IMR-90 (cell line): ENCODE measurements at regions not wholly inside any gene's neighbourhood (a gene's known extent, or its start where the extent isn't known, plus 50 kb on each side); places are given as distances from the start of the nearest gene placed in this dataset.

ENCODE experiments used
- ATAC-seq: fragments of 200-7000 bp; cut with Tn5 transposase; 2 replicates; pipeline ENCODE4 v1.9.1; 2020; ENCODE audit warnings: low read depth, mild to moderate bottlenecking, moderate library complexity
- BruUV-seq: library from RNA; stranded (reverse); fragments of 400-500 nt; replicated peaks from 2 replicates; lab custom pipeline; 2021; lab: Mats Ljungman, UMichigan
- CTCF ChIA-PET: fragments of 300-600 bp; formaldehyde crosslinking; extraction: SDS; loops from one replicate; lab custom pipeline; 2021; ENCODE audit warnings: antibody characterized with exemption; lab: Yijun Ruan, JAX
- POLR2A ChIA-PET: fragments of 300-600 bp; sonication (Branson Sonifier 250); formaldehyde crosslinking; loops from one replicate; lab custom pipeline; 2022; ENCODE audit warnings: antibody characterized with exemption; ENCODE audit not compliant: unreplicated experiment; lab: Charles Lee
- DNase-seq: peaks from one replicate; pipeline ENCODE4 v3.0.0; 2013
- H2AFZ ChIP-seq: replicated peaks from 2 replicates; pipeline ENCODE3; 2013; ENCODE audit warnings: low read length, mild to moderate bottlenecking; ENCODE audit not compliant: poor library complexity
- H2AK5ac ChIP-seq: 2 replicates; pipeline ENCODE4 v1.6.1; 2013; ENCODE audit warnings: low read depth, low read length, inconsistent platforms
- H2AK9ac ChIP-seq: replicated peaks from 2 replicates; pipeline ENCODE3; 2013; ENCODE audit warnings: mild to moderate bottlenecking, low read depth, low read length, moderate library complexity; ENCODE audit not compliant: poor library complexity
- H2BK120ac ChIP-seq: 2 replicates; pipeline ENCODE4 v1.6.1; 2013; ENCODE audit warnings: low read depth, low read length, inconsistent platforms
- H2BK15ac ChIP-seq: 3 replicates; pipeline ENCODE4 v1.6.1; 2013; ENCODE audit warnings: low read depth, low read length, inconsistent platforms
- H2BK20ac ChIP-seq: 2 replicates; pipeline ENCODE4 v1.6.1; 2013; ENCODE audit warnings: low read depth, mild to moderate bottlenecking, inconsistent platforms, low read length, moderate library complexity
- H2BK5ac ChIP-seq: 2 replicates; pipeline ENCODE4 v1.6.1; 2013; ENCODE audit warnings: mild to moderate bottlenecking, low read depth, low read length, inconsistent platforms; ENCODE audit not compliant: poor library complexity, severe bottlenecking
- H3K14ac ChIP-seq: replicated peaks from 2 replicates; pipeline ENCODE4 v1.6.1; 2013; ENCODE audit warnings: low read depth, low read length, inconsistent platforms
- H3K18ac ChIP-seq: 2 replicates; pipeline ENCODE4 v1.6.1; 2013; ENCODE audit warnings: low read depth, low read length, control low read depth
- H3K23ac ChIP-seq: 2 replicates; pipeline ENCODE4 v1.6.1; 2013; ENCODE audit warnings: low read depth, low read length, inconsistent platforms
- H3K27ac ChIP-seq: 2 replicates; pipeline ENCODE4 v1.5.1; 2013; ENCODE audit warnings: mild to moderate bottlenecking, control low read depth, low read length; ENCODE audit not compliant: insufficient read depth
- H3K27me3 ChIP-seq: 2 replicates; pipeline ENCODE4 v1.6.1; 2013; ENCODE audit warnings: low read length; ENCODE audit not compliant: control insufficient read depth, insufficient read depth
- H3K36me3 ChIP-seq: 2 replicates; pipeline ENCODE4 v1.6.1; 2013; ENCODE audit warnings: low read length, mixed read lengths; ENCODE audit not compliant: control insufficient read depth, insufficient read depth
- H3K4ac ChIP-seq: 2 replicates; pipeline ENCODE4 v1.6.1; 2013; ENCODE audit warnings: low read depth, low read length, inconsistent platforms
- H3K4me1 ChIP-seq: 2 replicates; pipeline ENCODE4 v1.6.1; 2013; ENCODE audit warnings: low read length, mixed read lengths; ENCODE audit not compliant: control insufficient read depth, insufficient read depth
- H3K4me2 ChIP-seq: 2 replicates; pipeline ENCODE4 v1.6.1; 2013; ENCODE audit warnings: low read depth, mild to moderate bottlenecking, control low read depth, low read length, moderate library complexity
- H3K4me3 ChIP-seq: 2 replicates; pipeline ENCODE4 v1.5.1; 2013; ENCODE audit warnings: low read depth, mild to moderate bottlenecking, control low read depth, low read length, moderate library complexity; ENCODE audit not compliant: insufficient read depth
- H3K56ac ChIP-seq: 2 replicates; pipeline ENCODE4 v1.6.1; 2013; ENCODE audit warnings: low read length, inconsistent platforms; ENCODE audit not compliant: insufficient read depth; ENCODE audit errors: extremely low read depth
- H3K79me1 ChIP-seq, 2 experiments: 2 replicates each; pipeline ENCODE4 v1.6.1; 2013; ENCODE audit warnings: low read length in 2 of 2, inconsistent platforms in 1 of 2, low read depth in 1 of 2
- H3K9ac ChIP-seq: 2 replicates; pipeline ENCODE4 v1.6.1; 2013; ENCODE audit warnings: low read depth, low read length, control low read depth
- H3K9me1 ChIP-seq: 2 replicates; pipeline ENCODE4 v1.6.1; 2013; ENCODE audit warnings: low read length, inconsistent platforms; ENCODE audit not compliant: insufficient read depth
- H3K9me3 ChIP-seq: 2 replicates; pipeline ENCODE4 v1.6.1; 2013; ENCODE audit warnings: low read length; ENCODE audit not compliant: control insufficient read depth, insufficient read depth
- H4K20me1 ChIP-seq: 2 replicates; pipeline ENCODE4 v1.6.1; 2013; ENCODE audit warnings: low read length, inconsistent platforms; ENCODE audit not compliant: insufficient read depth
- H4K5ac ChIP-seq: 2 replicates; pipeline ENCODE4 v1.6.1; 2013; ENCODE audit warnings: mild to moderate bottlenecking, low read depth, low read length, control low read depth
- H4K8ac ChIP-seq, 2 experiments: 2 replicates each; pipeline ENCODE4 v1.6.1; 2013; ENCODE audit warnings: low read depth in 2 of 2, low read length in 2 of 2, control low read depth in 1 of 2, inconsistent platforms in 1 of 2
- H4K91ac ChIP-seq: 2 replicates; pipeline ENCODE4 v1.6.1; 2013; ENCODE audit warnings: low read depth, low read length, inconsistent platforms; ENCODE audit not compliant: insufficient read depth
- BHLHE40 ChIP-seq: fragments of 150-350 bp; IDR thresholded peaks from 2 replicates; pipeline ENCODE4 v1.6.1; 2016; ENCODE audit warnings: mild to moderate bottlenecking, low read depth, low read length
- CEBPB ChIP-seq: IDR thresholded peaks from 2 replicates; pipeline ENCODE4 v1.6.1; 2012; ENCODE audit warnings: low read depth, low read length, improper control_type of control experiment
- CHD1 ChIP-seq: IDR thresholded peaks from 2 replicates; pipeline ENCODE4 v1.6.1; 2012; ENCODE audit warnings: low read depth, low read length, improper control_type of control experiment
- CTCF ChIP-seq: conservative IDR thresholded peaks from 2 replicates; pipeline ENCODE4 v1.5.1; 2012; ENCODE audit warnings: mild to moderate bottlenecking, low read depth, low read length, improper control_type of control experiment
- ELK1 ChIP-seq: fragments of 150-350 bp; IDR thresholded peaks from 2 replicates; pipeline ENCODE4 v1.6.1; 2016; ENCODE audit warnings: low read depth, mild to moderate bottlenecking, low read length, moderate library complexity, borderline replicate concordance
- FOS ChIP-seq: fragments of 150-350 bp; IDR thresholded peaks from 2 replicates; pipeline ENCODE4 v1.6.1; 2016; ENCODE audit warnings: low read depth, low read length
- MAFK ChIP-seq: IDR thresholded peaks from 2 replicates; pipeline ENCODE4 v1.6.1; 2012; ENCODE audit warnings: low read depth, low read length, improper control_type of control experiment
- MAZ ChIP-seq: IDR thresholded peaks from 2 replicates; pipeline ENCODE4 v1.6.1; 2012; ENCODE audit warnings: low read depth, mild to moderate bottlenecking, low read length, improper control_type of control experiment, moderate library complexity, borderline replicate concordance
- MXI1 ChIP-seq: IDR thresholded peaks from 2 replicates; pipeline ENCODE4 v1.6.1; 2012; ENCODE audit warnings: low read depth, mild to moderate bottlenecking, low read length, moderate library complexity, borderline replicate concordance
- NFE2L2 ChIP-seq: fragments of 150-350 bp; IDR thresholded peaks from 2 replicates; pipeline ENCODE4 v1.6.1; 2016; ENCODE audit warnings: low read depth, mild to moderate bottlenecking, low read length
- POLR2A ChIP-seq: IDR thresholded peaks from 2 replicates; pipeline ENCODE4 v1.6.1; 2012; ENCODE audit warnings: mild to moderate bottlenecking, low read depth, low read length
- RAD21 ChIP-seq: IDR thresholded peaks from 2 replicates; pipeline ENCODE4 v1.6.1; 2012; ENCODE audit warnings: low read length, improper control_type of control experiment
- RCOR1 ChIP-seq: IDR thresholded peaks from 2 replicates; pipeline ENCODE4 v1.6.1; 2012; ENCODE audit warnings: mild to moderate bottlenecking, low read length, improper control_type of control experiment; ENCODE audit not compliant: insufficient replicate concordance
- RFX5 ChIP-seq: IDR thresholded peaks from 2 replicates; pipeline ENCODE4 v1.8.0; 2012; ENCODE audit warnings: low read depth, mild to moderate bottlenecking, low read length, moderate library complexity
- SMC3 ChIP-seq: fragments of 150-350 bp; IDR thresholded peaks from 2 replicates; pipeline ENCODE4 v1.6.1; 2016; ENCODE audit warnings: low read depth, mild to moderate bottlenecking, antibody characterized with exemption, low read length, moderate library complexity
- dilution Hi-C: fragments of 300-500 bp; cut with HindIII; formaldehyde crosslinking; loops from one replicate; pipeline ENCODE4 v1.14.3; 2018; ENCODE audit warnings: low sequenced_read_pairs; ENCODE audit not compliant: unreplicated experiment
- in situ Hi-C: fragments of 300-500 bp; cut with MboI; formaldehyde crosslinking; loops from 3 replicates; pipeline ENCODE4 v1.14.3; 2019; ENCODE audit warnings: low sequenced_read_pairs, inconsistent platforms, mixed read lengths
- intact Hi-C: fragments of 100-400 bp; cut with micrococcal nuclease; formaldehyde crosslinking; loops from 2 replicates; pipeline ENCODE4 v1.10.0; 2022
- TF ChIP-seq, protein P1 (sequence below): fragments of 150-350 bp; IDR thresholded peaks from 2 replicates; pipeline ENCODE4 v1.6.1; 2017; ENCODE audit warnings: mild to moderate bottlenecking, antibody characterized with exemption, low read length, low read depth

DNA sequence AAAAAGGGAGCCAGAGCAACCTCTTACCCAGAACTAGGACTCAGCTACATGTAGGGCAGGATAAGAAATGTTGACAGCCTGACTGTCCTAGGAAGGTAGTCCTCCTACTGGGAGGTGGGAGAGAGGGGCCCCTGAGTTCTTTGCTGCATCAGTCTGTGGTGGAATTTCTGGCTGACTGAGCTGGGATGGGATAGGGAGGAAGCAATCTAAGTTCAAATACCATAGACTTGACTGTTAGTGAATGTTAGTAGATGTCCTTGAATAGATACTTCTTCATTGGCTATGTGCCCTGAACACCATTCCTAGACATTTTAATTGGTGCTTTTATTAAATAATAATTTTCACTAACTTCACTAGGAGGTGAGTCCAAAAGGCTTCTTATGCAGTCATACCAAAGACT is 1343.6 kb upstream of the CITED2 start:
- TF ChIP-seq RCOR1 (no peak), BHLHE40 (no peak), CEBPB (no peak), RFX5 (no peak), RAD21 (no peak), POLR2A (no peak), CHD1 (no peak), NFE2L2 (no peak), SMC3 (no peak), FOS (no peak), CTCF (no peak), MAZ (no peak), ELK1 (no peak), MXI1 (no peak), MAFK (no peak)
- TF ChIP-seq, protein P1, sequence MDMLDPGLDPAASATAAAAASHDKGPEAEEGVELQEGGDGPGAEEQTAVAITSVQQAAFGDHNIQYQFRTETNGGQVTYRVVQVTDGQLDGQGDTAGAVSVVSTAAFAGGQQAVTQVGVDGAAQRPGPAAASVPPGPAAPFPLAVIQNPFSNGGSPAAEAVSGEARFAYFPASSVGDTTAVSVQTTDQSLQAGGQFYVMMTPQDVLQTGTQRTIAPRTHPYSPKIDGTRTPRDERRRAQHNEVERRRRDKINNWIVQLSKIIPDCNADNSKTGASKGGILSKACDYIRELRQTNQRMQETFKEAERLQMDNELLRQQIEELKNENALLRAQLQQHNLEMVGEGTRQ: no peak
- Histone ChIP-seq H4K5ac (no peak overlapping the region), H3K56ac (no peak overlapping the region), H3K23ac (no peak overlapping the region), H3K4me2 (no peak overlapping the region; the same call in 1 of the 2 replicates), H3K27me3 (no peaks in the 10 kb centered on the region), H3K27ac (no peak overlapping the region), H3K14ac (no peak overlapping the region; the same call in 1 of the 2 replicates), H3K9me3 (0 out of 2 replicates have a peak, but pooled peaks cover 3% of the 10 kb centered on the region), H2AFZ (peak overlapping the region; percentile 82), H3K18ac (peak overlapping the region; percentile 29; the same call in 1 of the 2 replicates), H2BK15ac (0 out of 3 replicates have a peak overlapping the region, but pooled peaks have one; percentile 64), H2AK5ac (no peak overlapping the region), H2AK9ac (no peak overlapping the region), H2BK120ac (peak overlapping the region; percentile 19; the same call in 1 of the 2 replicates), H4K20me1 (no peaks in the 10 kb centered on the region), H3K79me1 (no peaks in the 10 kb centered on the region), H3K4me3 (no peak overlapping the region), H4K8ac (0 out of 4 replicates have a peak overlapping the region, but pooled peaks of 1 of the 2 experiments have one; percentile 1), H3K9me1 (no peaks in the 10 kb centered on the region), H3K4ac (no peak overlapping the region), H3K36me3 (no peaks in the 10 kb centered on the region), H2BK5ac (peak overlapping the region; percentile 33), H3K4me1 (peaks cover 2% of the 10 kb centered on the region; the same call in 1 of the 2 replicates), H4K91ac (no peak overlapping the region), H2BK20ac (peak overlapping the region; percentile 35; the same call in 1 of the 2 replicates), H3K9ac (no peak overlapping the region)
- CTCF ChIA-PET: no interaction called here
- DNase-seq (peak; percentile 27), ATAC-seq (no peak; the same call in 1 of the 2 replicates)
- in situ Hi-C loops: no loop called here
- dilution Hi-C loops: no loop called here
- intact Hi-C loops: no loop called here
- BruUV-seq: no TSS peak
- POLR2A ChIA-PET: no interaction called here
